GM03348 (cell line): ENCODE measurements at regions not wholly inside any gene's neighbourhood (a gene's known extent, or its start where the extent isn't known, plus 50 kb on each side); places are given as distances from the start of the nearest gene placed in this dataset.

Experiments used
- DNase-seq: peaks from one replicate; pipeline ENCODE4 v3.0.0; 2012; ENCODE audit warnings: low spot score

DNA sequence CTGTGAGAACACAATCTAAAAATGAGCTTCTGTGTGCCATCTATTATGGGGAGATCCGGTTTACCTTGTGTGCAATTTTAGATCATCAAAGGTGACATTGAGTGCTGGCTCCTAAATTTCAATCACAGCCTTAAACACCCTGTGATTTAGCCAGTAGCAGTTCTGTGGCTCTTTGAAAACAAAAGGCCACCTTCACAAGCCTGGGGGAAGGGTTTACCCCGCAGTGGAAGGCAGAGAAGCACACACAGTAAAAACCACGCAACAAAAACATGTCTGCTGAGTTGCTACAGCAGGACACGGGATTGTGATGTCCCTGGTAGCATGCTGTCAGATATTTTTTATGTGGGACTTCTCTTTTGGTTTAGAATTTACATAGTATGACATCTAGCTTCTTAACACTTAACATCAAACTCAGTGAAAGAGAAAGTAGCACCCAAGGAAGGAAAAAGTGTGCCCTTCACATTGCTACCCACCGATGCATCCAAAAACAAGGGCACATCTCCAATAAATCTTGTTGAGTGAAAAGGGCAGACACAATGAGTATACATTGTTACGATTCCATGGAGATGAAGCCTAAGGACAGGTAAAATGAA lies 56.1 kb upstream of the RNF152 start:
- DNase-seq, result no peak

DNA sequence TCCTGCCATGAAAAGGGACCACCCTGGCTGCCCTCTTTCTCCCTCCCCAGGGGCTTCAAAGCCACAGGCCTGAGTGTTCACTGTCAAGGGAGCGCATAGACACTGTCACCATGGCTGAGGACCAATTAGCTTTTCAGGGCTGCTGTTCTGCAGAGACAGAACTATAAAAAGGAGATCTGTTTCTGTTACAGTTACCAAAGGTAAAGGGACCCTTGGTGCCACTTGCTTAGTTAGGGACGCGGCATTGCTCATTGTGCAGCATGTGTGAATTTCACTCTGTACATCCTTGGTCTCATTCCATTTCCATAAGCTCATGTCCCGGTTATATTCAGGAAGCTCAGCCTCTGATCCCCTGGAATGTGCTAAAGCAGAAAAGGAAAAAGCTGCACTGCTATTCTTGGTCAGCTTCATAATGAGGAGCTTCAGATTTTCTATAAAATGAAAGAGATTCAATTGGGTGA lies 55.5 kb upstream of the RNF152 start:
- peak; percentile 9 for DNase-seq

DNA sequence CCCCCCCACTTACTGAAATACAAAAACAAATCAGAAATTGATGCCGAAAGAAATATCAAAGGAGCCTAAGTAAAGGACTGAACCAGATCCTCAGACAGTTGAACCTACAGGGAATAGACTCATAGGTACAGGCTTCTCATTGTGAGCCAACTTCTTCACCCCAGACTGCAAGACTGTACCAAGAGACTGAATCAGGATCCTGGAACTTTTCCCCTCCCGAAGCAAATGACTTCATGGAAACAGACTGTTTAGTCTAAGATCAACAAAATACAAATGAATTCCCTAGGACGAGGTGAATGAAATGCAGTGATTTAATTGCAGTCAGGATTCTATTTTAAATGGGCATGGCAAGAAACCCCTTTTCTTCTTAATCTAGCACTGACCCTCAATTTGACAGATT lies 53.6 kb upstream of the RNF152 start:
- peak; percentile 30 for DNase-seq

DNA sequence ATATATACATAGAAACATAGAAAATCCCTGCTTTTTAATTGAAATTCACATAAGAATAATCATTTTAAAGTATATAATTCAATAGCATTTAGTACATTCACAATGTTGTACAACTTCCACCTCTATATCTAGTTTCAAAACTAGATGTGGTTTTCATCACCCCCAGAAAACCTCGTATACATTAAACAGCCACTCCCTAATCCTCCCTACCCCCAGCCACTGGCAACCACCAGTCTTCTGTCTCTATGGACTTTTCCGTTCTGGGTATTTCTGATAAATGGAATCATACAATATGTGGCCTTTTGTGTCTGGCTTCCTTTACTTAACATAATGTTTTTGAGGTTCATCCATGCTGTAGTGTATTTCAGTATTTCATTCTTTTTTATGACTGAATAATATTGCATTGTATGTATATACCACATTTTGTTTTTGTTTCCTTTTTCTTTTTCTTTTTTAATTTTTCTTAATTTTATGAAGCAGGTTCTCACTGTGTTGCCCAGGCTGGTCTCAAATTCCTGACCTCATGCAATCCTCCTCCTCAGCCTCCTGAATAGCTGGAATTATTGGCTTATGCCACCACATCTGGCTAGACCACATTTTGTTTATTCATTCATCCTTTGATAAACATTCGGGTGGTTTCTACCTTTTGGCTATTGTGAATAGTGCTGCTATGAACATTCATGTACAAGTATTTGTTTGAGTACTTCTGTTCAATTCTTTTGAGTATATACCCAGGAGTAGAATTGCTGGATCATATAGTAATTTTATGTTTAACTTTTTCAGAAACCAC lies 50.6 kb upstream of the RNF152 start:
- no peak for DNase-seq
